H1 (cell line): ENCODE measurements at regions not wholly inside any gene's neighbourhood (a gene's known extent, or its start where the extent isn't known, plus 50 kb on each side); places are given as distances from the start of the nearest gene placed in this dataset.

Experiments
- CTCF ChIA-PET: fragments of 300-600 bp; sonication (Branson Sonifier 250); formaldehyde crosslinking; loops from one replicate; lab custom pipeline; 2021; ENCODE audit not compliant: partially characterized antibody; lab: Charles Lee
- POLR2A ChIA-PET: fragments of 300-600 bp; sonication (Branson Sonifier 250); formaldehyde crosslinking; loops from one replicate; lab custom pipeline; 2021; ENCODE audit warnings: inconsistent platforms; ENCODE audit not compliant: partially characterized antibody; lab: Charles Lee
- DNase-seq, 2 experiments: peaks; one replicate each; pipeline versions ENCODE4 v3.0.0 to v3.0.0-alpha.2; 2010 to 2022; ENCODE audit warnings: low spot score in 2 of 2, low read depth in 1 of 2, mixed read lengths in 1 of 2
- FAIRE-seq: peaks from 2 replicates; lab custom pipeline; 2011; peaks lifted over from hg19 to GRCh38; lab: Jason Lieb, UNC
- H2AFZ ChIP-seq: 2 replicates; pipeline ENCODE4 v1.8.1; 2012; ENCODE audit warnings: low read length, inconsistent platforms
- H2AK5ac ChIP-seq: 2 replicates; pipeline ENCODE4 v1.6.1; 2013; ENCODE audit warnings: low read depth, low read length
- H2BK120ac ChIP-seq: replicated peaks from 2 replicates; pipeline ENCODE3; 2013; ENCODE audit warnings: low read depth, low read length, inconsistent platforms
- H2BK12ac ChIP-seq: 2 replicates; pipeline ENCODE4 v1.6.1; 2013; ENCODE audit warnings: low read depth, low read length
- H2BK15ac ChIP-seq: 2 replicates; pipeline ENCODE4 v1.6.1; 2013; ENCODE audit warnings: low read length
- H2BK20ac ChIP-seq: 2 replicates; pipeline ENCODE4 v1.6.1; 2013; ENCODE audit warnings: low read length
- H2BK5ac ChIP-seq: 2 replicates; pipeline ENCODE4 v1.6.1; 2013; ENCODE audit warnings: low read depth, low read length
- H3K14ac ChIP-seq: 2 replicates; pipeline ENCODE4 v1.6.1; 2013; ENCODE audit warnings: inconsistent platforms; ENCODE audit not compliant: insufficient read length
- H3K18ac ChIP-seq: 2 replicates; pipeline ENCODE4 v1.6.1; 2013; ENCODE audit warnings: low read length; ENCODE audit errors: extremely low read depth
- H3K23ac ChIP-seq: 2 replicates; pipeline ENCODE4 v1.6.1; 2013; ENCODE audit warnings: inconsistent platforms; ENCODE audit not compliant: insufficient read length
- H3K23me2 ChIP-seq: 2 replicates; pipeline ENCODE4 v1.6.1; 2013; ENCODE audit warnings: low read depth, low read length
- H3K27ac ChIP-seq: 2 replicates; pipeline ENCODE4 v1.6.1; 2011; ENCODE audit warnings: low read depth, low read length, inconsistent platforms
- H3K27me3 ChIP-seq, 4 experiments: replicated peaks in 1 of 4; 1 replicate in 1 of 4; 2 replicates in 3 of 4; pipeline versions ENCODE4 v1.6.1 to v1.8.1; 2011 to 2013; ENCODE audit warnings: low read length in 3 of 4, mild to moderate bottlenecking in 3 of 4, inconsistent platforms in 2 of 4, mixed read lengths in 2 of 4, moderate library complexity in 1 of 4; ENCODE audit not compliant: control insufficient read depth in 3 of 4, insufficient read depth in 3 of 4; ENCODE audit errors: extremely low read depth in 1 of 4
- H3K36me3 ChIP-seq, 4 experiments: 2 replicates each; pipeline versions ENCODE4 v1.6.1 to v1.8.1; 2011 to 2013; ENCODE audit warnings: mild to moderate bottlenecking in 4 of 4, low read length in 3 of 4, moderate library complexity in 2 of 4, control low read depth in 1 of 4, inconsistent platforms in 1 of 4; ENCODE audit not compliant: insufficient read depth in 4 of 4, control insufficient read depth in 2 of 4
- H3K4ac ChIP-seq: replicated peaks from 2 replicates; pipeline ENCODE3; 2013; ENCODE audit warnings: low read length, low read depth, mixed read lengths, inconsistent platforms; ENCODE audit not compliant: insufficient read length
- H3K4me1 ChIP-seq, 4 experiments: replicated peaks in 1 of 4; 1 replicate in 1 of 4; 2 replicates in 3 of 4; pipeline versions ENCODE4 v1.6.1 to v1.8.1; 2011 to 2013; ENCODE audit warnings: low read length in 3 of 4, inconsistent platforms in 2 of 4, mixed read lengths in 1 of 4; ENCODE audit not compliant: insufficient read depth in 4 of 4, control insufficient read depth in 3 of 4
- H3K4me2 ChIP-seq, 2 experiments: 2 replicates each; pipeline versions ENCODE4 v1.6.1 to v1.8.1; 2011 to 2013; ENCODE audit warnings: low read depth in 2 of 2, low read length in 2 of 2, control low read depth in 1 of 2, inconsistent platforms in 1 of 2, mild to moderate bottlenecking in 1 of 2; ENCODE audit not compliant: insufficient read depth in 1 of 2
- H3K4me3 ChIP-seq, 4 experiments: fragments of 200-600, 300-600 bp in 1 of 4; sonication (generic), shearing (Covaris generic), sonication (Bioruptor Twin) in 1 of 4; 2 replicates each; pipeline versions ENCODE4 v1.5.1 to v1.8.1; 2011 to 2016; ENCODE audit warnings: low read length in 4 of 4, low read depth in 3 of 4, control low read depth in 2 of 4, inconsistent platforms in 2 of 4, mild to moderate bottlenecking in 2 of 4, mixed read lengths in 1 of 4, moderate library complexity in 1 of 4; ENCODE audit not compliant: insufficient read depth in 2 of 4; ENCODE audit errors: extremely low read depth in 1 of 4
- H3K56ac ChIP-seq: replicated peaks from 2 replicates; pipeline ENCODE3; 2013; ENCODE audit warnings: low read depth, mild to moderate bottlenecking, mixed read lengths, low read length, inconsistent platforms; ENCODE audit not compliant: insufficient read length
- H3K79me1 ChIP-seq: 2 replicates; pipeline ENCODE4 v1.6.1; 2013; ENCODE audit warnings: low read depth, low read length, control low read depth
- H3K79me2 ChIP-seq, 2 experiments: 2 replicates each; pipeline versions ENCODE4 v1.6.1 to v1.8.1; 2012 to 2013; ENCODE audit warnings: low read length in 2 of 2, mild to moderate bottlenecking in 2 of 2, inconsistent platforms in 1 of 2; ENCODE audit not compliant: insufficient read depth in 2 of 2, control insufficient read depth in 1 of 2
- H3K9ac ChIP-seq, 4 experiments: replicated peaks in 1 of 4; 1 replicate in 1 of 4; 2 replicates in 3 of 4; pipeline versions ENCODE4 v1.6.1 to v1.8.1; 2011 to 2013; ENCODE audit warnings: low read depth in 3 of 4, low read length in 3 of 4, control low read depth in 2 of 4, mild to moderate bottlenecking in 2 of 4, moderate library complexity in 2 of 4, inconsistent platforms in 1 of 4; ENCODE audit errors: extremely low read depth in 1 of 4
- H3K9me3 ChIP-seq, 2 experiments: 2 replicates each; pipeline versions ENCODE4 v1.6.1 to v1.8.1; 2012 to 2013; ENCODE audit warnings: mild to moderate bottlenecking in 2 of 2, moderate library complexity in 2 of 2, control low read depth in 1 of 2, inconsistent platforms in 1 of 2, low read depth in 1 of 2, low read length in 1 of 2, mixed read lengths in 1 of 2; ENCODE audit not compliant: insufficient read depth in 2 of 2
- H4K20me1 ChIP-seq, 2 experiments: replicated peaks in 1 of 2; 2 replicates each; pipeline versions ENCODE3 to v1.8.1; 2011 to 2013; ENCODE audit warnings: inconsistent platforms in 2 of 2, low read length in 2 of 2, mild to moderate bottlenecking in 1 of 2; ENCODE audit not compliant: insufficient read depth in 2 of 2, control insufficient read depth in 1 of 2
- H4K5ac ChIP-seq: 2 replicates; pipeline ENCODE4 v1.6.1; 2013; ENCODE audit warnings: low read length, low read depth, mixed read lengths, inconsistent platforms; ENCODE audit not compliant: insufficient read length
- H4K8ac ChIP-seq: 2 replicates; pipeline ENCODE4 v1.8.0; 2013; ENCODE audit warnings: mild to moderate bottlenecking, moderate library complexity, low read length, inconsistent platforms; ENCODE audit not compliant: insufficient read depth; ENCODE audit errors: extremely low read depth
- H4K91ac ChIP-seq: replicated peaks from 2 replicates; pipeline ENCODE3; 2013; ENCODE audit warnings: low read length, mixed read lengths, inconsistent platforms; ENCODE audit not compliant: insufficient read length
- BCL11A ChIP-seq, 2 experiments: IDR thresholded peaks; one replicate each; pipeline ENCODE4 v1.6.1; 2011; ENCODE audit warnings: low read depth in 2 of 2, low read length in 2 of 2, mild to moderate bottlenecking in 2 of 2
- BRCA1 ChIP-seq: IDR thresholded peaks from 2 replicates; pipeline ENCODE4 v1.6.1; 2012; ENCODE audit warnings: low read depth, low read length, improper control_type of control experiment
- EGR1 ChIP-seq: IDR thresholded peaks from 2 replicates; pipeline ENCODE4 v1.6.1; 2011; ENCODE audit warnings: low read depth, low read length, borderline replicate concordance
- FOSL1 ChIP-seq: IDR thresholded peaks from 2 replicates; pipeline ENCODE4 v1.6.1; 2011; ENCODE audit warnings: mild to moderate bottlenecking, low read depth, low read length, moderate library complexity; ENCODE audit not compliant: insufficient read depth
- HDAC6 ChIP-seq: IDR thresholded peaks from one replicate; pipeline ENCODE4 v1.7.1; 2012; ENCODE audit warnings: low read depth, mild to moderate bottlenecking, inconsistent platforms, low read length, moderate library complexity
- MAX ChIP-seq: IDR thresholded peaks from 2 replicates; pipeline ENCODE4 v1.6.1; 2012; ENCODE audit warnings: inconsistent platforms
- NANOG ChIP-seq: IDR thresholded peaks from 2 replicates; pipeline ENCODE4 v1.6.1; 2011; ENCODE audit warnings: low read length, low read depth, mild to moderate bottlenecking, inconsistent platforms; ENCODE audit not compliant: insufficient read depth, poor library complexity, severe bottlenecking
- POLR2AphosphoS5 ChIP-seq: IDR thresholded peaks from 2 replicates; pipeline ENCODE4 v1.6.1; 2011; ENCODE audit warnings: low read depth, low read length
- POU5F1 ChIP-seq: IDR thresholded peaks from 2 replicates; pipeline ENCODE4 v1.6.1; 2011; ENCODE audit warnings: low read depth, mild to moderate bottlenecking, low read length, moderate library complexity
- RBBP5 ChIP-seq: IDR thresholded peaks from 2 replicates; pipeline ENCODE4 v1.7.1; 2012; ENCODE audit warnings: low read depth, mild to moderate bottlenecking, inconsistent platforms, low read length, moderate library complexity, borderline replicate concordance
- RNF2 ChIP-seq: fragments of 200-900, 300-1000 bp; sonication (generic); IDR thresholded peaks from 2 replicates; pipeline ENCODE4 v1.7.1; 2016; ENCODE audit warnings: borderline replicate concordance, low read depth, mild to moderate bottlenecking, antibody characterized with exemption, low read length; ENCODE audit not compliant: poor library complexity, severe bottlenecking; ENCODE audit errors: missing control alignments
- SIRT6 ChIP-seq: IDR thresholded peaks from one replicate; pipeline ENCODE4 v1.7.1; 2012; ENCODE audit warnings: low read length, inconsistent platforms
- SP1 ChIP-seq: IDR thresholded peaks from 2 replicates; pipeline ENCODE4 v1.6.1; 2011; ENCODE audit warnings: low read depth, low read length
- TAF1 ChIP-seq: IDR thresholded peaks from 2 replicates; pipeline ENCODE4 v1.6.1; 2011; ENCODE audit warnings: mild to moderate bottlenecking, low read depth, low read length
- TCF12 ChIP-seq: IDR thresholded peaks from 2 replicates; pipeline ENCODE4 v1.6.1; 2011; ENCODE audit warnings: low read depth, mild to moderate bottlenecking, low read length
- TEAD4 ChIP-seq: IDR thresholded peaks from 2 replicates; pipeline ENCODE4 v1.6.1; 2012; ENCODE audit warnings: low read depth, low read length, inconsistent platforms, mixed read lengths
- YY1 ChIP-seq: IDR thresholded peaks from 2 replicates; pipeline ENCODE4 v1.6.1; 2011; ENCODE audit warnings: low read depth, mild to moderate bottlenecking, low read length

- Histone ChIP-seq H3K4ac (no peak overlapping the region), H3K56ac (no peak overlapping the region), H2BK15ac (no peak overlapping the region), H3K79me1 (no peaks in the 10 kb centered on the region), H3K79me2 (no peaks in the 10 kb centered on the region), H2BK5ac (no peak overlapping the region), H3K23ac (no peak overlapping the region), H3K9ac (no peak overlapping the region), H3K9me3 (no peaks in the 10 kb centered on the region), H4K20me1 (no peaks in the 10 kb centered on the region), H3K4me1 (no peaks in the 10 kb centered on the region), H2BK12ac (no peak overlapping the region), H3K4me2 (no peak overlapping the region), H3K36me3 (no peaks in the 10 kb centered on the region), H3K27me3 (no peaks in the 10 kb centered on the region), H3K23me2 (no peaks in the 10 kb centered on the region; the same call in 1 of the 2 replicates), H3K4me3 (no peak overlapping the region), H3K14ac (no peak overlapping the region), H2AFZ (no peak overlapping the region), H3K18ac (no peak overlapping the region), H4K5ac (no peak overlapping the region), H4K8ac (no peak overlapping the region), H2BK20ac (no peak overlapping the region), H2AK5ac (no peak overlapping the region), H4K91ac (no peak overlapping the region), H3K27ac (no peak overlapping the region), H2BK120ac (no peak overlapping the region)
- DNase-seq (no peak), FAIRE-seq (no peak)
- CTCF ChIA-PET, result interaction anchor here (1.0 kb wide), 1 partner anchor 34 kb away, joined by 3 read pairs; no protein-coding TSS in a partner anchor
- POLR2A ChIA-PET, result interaction anchor here (1.5 kb wide), 1 partner anchor 67 kb away, joined by 4 read pairs; no protein-coding TSS in a partner anchor
- TF ChIP-seq YY1, result no peak
- TF ChIP-seq SIRT6, result no peak
- TF ChIP-seq EGR1, result no peak
- TF ChIP-seq SP1, result no peak
- no peak for TF ChIP-seq POLR2AphosphoS5
- TF ChIP-seq BRCA1, result no peak
- TF ChIP-seq POU5F1, result no peak
- TF ChIP-seq FOSL1, result no peak
- TF ChIP-seq HDAC6, result no peak
- TF ChIP-seq BCL11A (IDR thresholded peaks at IDR 0.05; ENCODE audit: low read depth in 2 of 2, low read length in 2 of 2), result no peak
- no peak for TF ChIP-seq MAX
- TF ChIP-seq RBBP5, result no peak
- no peak for TF ChIP-seq TCF12
- TF ChIP-seq RNF2, result no peak
- no peak for TF ChIP-seq TEAD4
- no peak for TF ChIP-seq NANOG
- TF ChIP-seq TAF1, result no peak
Measured at GRCh38 chr3:144039661-144040060, 68.0 kb downstream of the DIPK2A start.
